K562 (cell line): ENCODE measurements at regions not wholly inside any gene's neighbourhood (a gene's known extent, or its start where the extent isn't known, plus 50 kb on each side); places are given as distances from the start of the nearest gene placed in this dataset.
A peak's percentile ranks its signal among the peaks of the same experiment; 100 is the strongest.

Source experiments
- ATAC-seq: fragments of 200-7000 bp; cut with Tn5 transposase; 3 replicates; pipeline ENCODE4 v1.9.1; 2020; ENCODE audit warnings: moderate library complexity
- BruUV-seq: library from RNA; stranded (reverse); fragments of 400-500 nt; replicated peaks from 2 replicates; lab custom pipeline; 2021; lab: Mats Ljungman, UMichigan
- CTCF ChIA-PET: fragments of 300-600 bp; formaldehyde crosslinking; extraction: SDS; loops from one replicate; lab custom pipeline; 2021; ENCODE audit warnings: low intra/inter-chr PET ratio; lab: Yijun Ruan, JAX
- POLR2A ChIA-PET: fragments of 300-600, 350-650 bp; sonication (Branson Sonifier 250); formaldehyde crosslinking; extraction: SDS; loops from one replicate; lab custom pipeline; 2021; ENCODE audit warnings: antibody characterized with exemption, inconsistent platforms; lab: Yijun Ruan, JAX
- DNase-seq, 4 experiments: peaks; one replicate each; pipeline versions ENCODE4 v3.0.0 to v3.0.0-alpha.2; 2011 to 2018; ENCODE audit warnings: low spot score in 3 of 4, mixed read lengths in 3 of 4; ENCODE audit errors: extremely low read depth in 1 of 4
- FAIRE-seq: peaks from 2 replicates; lab custom pipeline; 2011; peaks lifted over from hg19 to GRCh38; lab: Jason Lieb, UNC
- H2AFZ ChIP-seq: 2 replicates; pipeline ENCODE4 v1.6.0; 2011; ENCODE audit warnings: low read depth, low read length, control low read depth, inconsistent platforms
- H3K27ac ChIP-seq: fragments of 200-600 bp; 3 replicates; pipeline ENCODE4 v1.8.0; 2011; ENCODE audit warnings: low read depth, mild to moderate bottlenecking, control low read depth, inconsistent platforms, low read length, moderate library complexity, mixed read lengths; ENCODE audit errors: extremely low read depth
- H3K27me3 ChIP-seq, 2 experiments: fragments of 300-600 bp in 1 of 2; 2 replicates in 1 of 2; 3 replicates in 1 of 2; pipeline versions ENCODE4 v1.6.0 to v1.8.0; 2011; ENCODE audit warnings: inconsistent platforms in 2 of 2, low read length in 2 of 2, mild to moderate bottlenecking in 1 of 2, mixed read lengths in 1 of 2, moderate library complexity in 1 of 2; ENCODE audit not compliant: control insufficient read depth in 2 of 2, insufficient read depth in 2 of 2
- H3K36me3 ChIP-seq: fragments of 300-600 bp; 3 replicates; pipeline ENCODE4 v1.8.0; 2011; ENCODE audit warnings: mild to moderate bottlenecking, low read length, inconsistent platforms; ENCODE audit not compliant: control insufficient read depth, insufficient read depth
- H3K4me1 ChIP-seq, 2 experiments: fragments of 200-600 bp in 1 of 2; replicated peaks in 1 of 2; 2 replicates in 1 of 2; 3 replicates in 1 of 2; pipeline versions ENCODE4 v1.5.1 to v1.8.0; 2011; ENCODE audit warnings: inconsistent platforms in 2 of 2, low read length in 2 of 2, mild to moderate bottlenecking in 1 of 2, mixed read lengths in 1 of 2, moderate library complexity in 1 of 2; ENCODE audit not compliant: control insufficient read depth in 2 of 2, insufficient read depth in 2 of 2
- H3K4me2 ChIP-seq: 2 replicates; pipeline ENCODE4 v1.6.1; 2011; ENCODE audit warnings: low read length, control low read depth, inconsistent platforms, mixed read lengths; ENCODE audit not compliant: insufficient read depth
- H3K4me3 ChIP-seq: fragments of 200-600 bp; sonication (generic), shearing (Covaris generic); 2 replicates; pipeline ENCODE4 v1.5.1; 2016; ENCODE audit warnings: control low read depth, inconsistent platforms
- H3K79me2 ChIP-seq: fragments of 200-600 bp; 3 replicates; pipeline ENCODE4 v1.8.0; 2011; ENCODE audit warnings: low read length, inconsistent platforms; ENCODE audit not compliant: control insufficient read depth, insufficient read depth
- H3K9ac ChIP-seq, 2 experiments: 2 replicates each; pipeline versions ENCODE4 v1.6.0 to v1.6.1; 2011; ENCODE audit warnings: low read depth in 2 of 2, low read length in 2 of 2, control low read depth in 1 of 2, inconsistent platforms in 1 of 2, mild to moderate bottlenecking in 1 of 2, mixed read lengths in 1 of 2; ENCODE audit not compliant: insufficient read depth in 1 of 2
- H3K9me1 ChIP-seq: one replicate; pipeline ENCODE4 v1.6.0; 2011; ENCODE audit warnings: inconsistent platforms, mild to moderate bottlenecking, low read length, moderate library complexity; ENCODE audit not compliant: control insufficient read depth, insufficient read depth
- H3K9me3 ChIP-seq: replicated peaks from 2 replicates; pipeline ENCODE4 v1.5.1; 2011; ENCODE audit warnings: low read depth, low read length, inconsistent platforms; ENCODE audit not compliant: control insufficient read depth, insufficient read depth
- H4K20me1 ChIP-seq: replicated peaks from 2 replicates; pipeline ENCODE4 v1.6.1; 2011; ENCODE audit warnings: low read length, inconsistent platforms, mixed read lengths; ENCODE audit not compliant: control insufficient read depth, insufficient read depth
- CTCF ChIP-seq, 3 experiments: IDR thresholded peaks in 2 of 3; conservative IDR thresholded peaks in 1 of 3; 2 replicates each; pipeline ENCODE4 v1.5.1; 2011 to 2012; ENCODE audit warnings: low read length in 3 of 3, mild to moderate bottlenecking in 3 of 3, control low read depth in 2 of 3, improper control_type of control experiment in 1 of 3, inconsistent platforms in 1 of 3, low read depth in 1 of 3, mixed read lengths in 1 of 3, moderate library complexity in 1 of 3; ENCODE audit not compliant: insufficient read depth in 2 of 3
- RAD21 ChIP-seq, 2 experiments: fragments of 250-450 bp in 1 of 2; fragments of 450-650 bp in 1 of 2; sonication (Bioruptor Pico) in 1 of 2; formaldehyde crosslinking in 1 of 2; IDR thresholded peaks in 1 of 2; conservative IDR thresholded peaks in 1 of 2; 2 replicates each; pipeline versions ENCODE4 v1.4.0 to v1.8.0; 2020 to 2022; ENCODE audit warnings: mild to moderate bottlenecking in 2 of 2, moderate library complexity in 1 of 2
- ZFP30 ChIP-seq: fragments of 250-450 bp; sonication (Bioruptor Pico); IDR thresholded peaks from 2 replicates; pipeline ENCODE4 v1.8.0; 2022; ENCODE audit warnings: moderate library complexity, mild to moderate bottlenecking, inconsistent platforms, borderline replicate concordance
- WGBS: fragments of 100-300 bp; shearing (Covaris generic); methylation state at CpG from one replicate; pipeline ENCODE4 v1.1.6; 2016; ENCODE audit warnings: low coverage, mixed read lengths; ENCODE audit not compliant: insufficient coverage; ENCODE audit errors: missing lambda C conversion rate; 5-methylcytosine and 5-hydroxymethylcytosine counted together
- in situ Hi-C: fragments of 300-500 bp; cut with MboI; formaldehyde crosslinking; loops from 4 replicates; pipeline ENCODE4 v1.15.0; 2018; ENCODE audit warnings: inconsistent platforms, mixed read lengths
- intact Hi-C: fragments of 100-400 bp; cut with micrococcal nuclease; formaldehyde crosslinking; loops from 2 replicates; pipeline ENCODE4 v1.14.2; 2022

- H3K27me3 ChIP-seq: no peaks in the 10 kb centered on the region
- no TSS peak for BruUV-seq
- no peaks in the 10 kb centered on the region for H3K79me2 ChIP-seq
- no peak overlapping the region for H3K4me2 ChIP-seq
- TF ChIP-seq ZFP30 (CRISPR knock-in tag): no peak
- TF ChIP-seq RAD21 (CRISPR knock-in tag; conservative IDR thresholded peaks at IDR 0.05 in 1 of 2, IDR thresholded peaks at IDR 0.05 in 1 of 2): peak in 1 of 2 experiments; percentile 29; a peak in 1 of 4 replicates
- peak in 2 of 3 experiments; percentile 21 to 22; a peak in 1 of 6 replicates for TF ChIP-seq CTCF (IDR thresholded peaks at IDR 0.05 in 2 of 3, conservative IDR thresholded peaks at IDR 0.05 in 1 of 3; ENCODE audit: insufficient read depth in 2 of 3, low read depth in 1 of 3, low read length in 3 of 3)
- H3K4me1 ChIP-seq: no peaks in the 10 kb centered on the region
- H3K9me1 ChIP-seq: no peaks in the 10 kb centered on the region
- no peak overlapping the region for H3K27ac ChIP-seq
- WGBS: 4% methylated on average over 6 of the region's 6 CpGs
- intact Hi-C loops (no loop called here), in situ Hi-C loops (no loop called here)
- H3K9me3 ChIP-seq: no peaks in the 10 kb centered on the region; the same call in 1 of the 2 replicates
- no peak overlapping the region for H2AFZ ChIP-seq
- ChIA-PET CTCF (no interaction called here), POLR2A (no interaction called here)
- ATAC-seq (no peak), DNase-seq (peak in 3 of 4 experiments; percentile 5 to 18 (median 8)), FAIRE-seq (no peak)
- no peak overlapping the region for H3K4me3 ChIP-seq
- H3K36me3 ChIP-seq: no peaks in the 10 kb centered on the region
- no peak overlapping the region for H3K9ac ChIP-seq
- H4K20me1 ChIP-seq: no peaks in the 10 kb centered on the region
Measured at GRCh38 chr9:118170032-118170955, 466.1 kb downstream of the TLR4 start.
